H1 (cell line): ENCODE measurements at regions not wholly inside any gene's neighbourhood (a gene's known extent, or its start where the extent isn't known, plus 50 kb on each side); places are given as distances from the start of the nearest gene placed in this dataset.

ENCODE experiments used
- ASH2L ChIP-seq: fragments of 200-600, 300-600 bp; sonication (generic); IDR thresholded peaks from one replicate; pipeline ENCODE4 v1.7.1; 2017; ENCODE audit warnings: low read length
- CEBPB ChIP-seq: IDR thresholded peaks from 2 replicates; pipeline ENCODE4 v1.6.1; 2012; ENCODE audit warnings: low read depth, low read length
- JUN ChIP-seq: IDR thresholded peaks from 2 replicates; pipeline ENCODE4 v1.6.1; 2011; ENCODE audit warnings: low read depth, mild to moderate bottlenecking, improper control_type of control experiment, low read length
- ZNF274 ChIP-seq: IDR thresholded peaks from 2 replicates; pipeline ENCODE4 v1.7.0; 2012; ENCODE audit warnings: low read length, borderline replicate concordance; ENCODE audit errors: extremely low read depth

DNA sequence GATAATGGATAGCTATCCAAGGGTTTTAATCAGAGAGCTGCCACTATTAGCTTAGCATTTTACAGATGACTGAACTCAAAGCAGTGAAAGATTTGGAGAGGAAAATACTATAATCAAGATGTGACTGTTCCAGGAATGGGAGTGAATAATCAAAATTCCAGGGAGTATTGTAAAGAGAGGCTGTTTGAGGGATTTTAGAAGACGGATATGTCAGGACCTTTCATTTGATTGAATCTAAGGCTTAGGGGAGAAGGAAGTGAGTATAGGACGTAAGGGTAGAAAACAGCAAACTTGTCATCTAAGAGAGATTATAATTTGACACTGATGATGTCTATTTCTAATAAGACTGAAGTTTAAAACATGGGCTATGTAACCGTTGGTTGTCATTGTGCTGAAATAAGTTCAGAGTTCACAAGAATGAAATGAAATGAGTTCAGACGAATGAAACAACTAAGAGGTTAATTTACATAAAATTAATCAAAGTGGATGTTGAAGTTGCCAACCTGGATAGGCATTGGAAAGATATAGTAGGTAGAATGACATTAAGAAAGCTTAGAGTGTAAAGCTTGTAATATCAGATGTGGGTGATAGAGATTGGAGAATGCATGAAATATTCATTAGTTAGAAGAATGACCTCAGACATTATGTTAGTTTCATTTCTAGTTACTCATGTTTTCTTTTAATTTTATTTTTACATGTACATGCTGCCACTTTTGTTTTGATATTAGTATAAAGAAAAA lies 842.8 kb downstream of the SI start (continued):
- TF ChIP-seq JUN (no peak), ZNF274 (no peak), ASH2L (no peak), CEBPB (no peak)
